KOPT-K1 (cell line): ENCODE measurements at regions not wholly inside any gene's neighbourhood (a gene's known extent, or its start where the extent isn't known, plus 50 kb on each side); places are given as distances from the start of the nearest gene placed in this dataset.

Experiments
- H3K27ac ChIP-seq: fragments of 200-600 bp; sonication (generic); 2 replicates; pipeline ENCODE4 v1.5.1; 2016; ENCODE audit warnings: antibody characterized with exemption, mild to moderate bottlenecking, low read depth, low read length; ENCODE audit not compliant: poor library complexity, severe bottlenecking
- H3K36me3 ChIP-seq: fragments of 200-600 bp; sonication (generic); 2 replicates; pipeline ENCODE4 v1.5.1; 2017; ENCODE audit warnings: antibody characterized with exemption, mild to moderate bottlenecking, low read length, moderate library complexity; ENCODE audit not compliant: insufficient read depth
- H3K9me3 ChIP-seq: fragments of 200-600 bp; sonication (generic); 2 replicates; pipeline ENCODE4 v1.5.1; 2017; ENCODE audit warnings: antibody characterized with exemption, low read length, mild to moderate bottlenecking; ENCODE audit not compliant: insufficient read depth, poor library complexity, severe bottlenecking

GRCh38 chr6:109237077-109237985 lies 142.0 kb downstream of the CEP57L1 start:
- Histone ChIP-seq H3K9me3 (no peaks in the 10 kb centered on the region), H3K36me3 (no peaks in the 10 kb centered on the region), H3K27ac (no peak overlapping the region)

GRCh38 chr6:109236115-109237076 lies 141.1 kb downstream of the CEP57L1 start:
- no peaks in the 10 kb centered on the region for H3K36me3 ChIP-seq
- H3K9me3 ChIP-seq, result no peaks in the 10 kb centered on the region
- no peak overlapping the region for H3K27ac ChIP-seq

GRCh38 chr6:109235481-109236038 lies 140.3 kb downstream of the CEP57L1 start:
- Histone ChIP-seq H3K27ac (no peak overlapping the region), H3K36me3 (no peaks in the 10 kb centered on the region), H3K9me3 (no peaks in the 10 kb centered on the region)

GRCh38 chr6:109230453-109230852 lies 135.1 kb downstream of the CEP57L1 start:
- Histone ChIP-seq H3K36me3 (no peaks in the 10 kb centered on the region), H3K27ac (no peak overlapping the region), H3K9me3 (no peaks in the 10 kb centered on the region)

GRCh38 chr6:109229536-109229935 lies 134.2 kb downstream of the CEP57L1 start:
- no peak overlapping the region for H3K27ac ChIP-seq
- H3K36me3 ChIP-seq, result no peaks in the 10 kb centered on the region

GRCh38 chr6:109227646-109228045 lies 132.3 kb downstream of the CEP57L1 start:
- Histone ChIP-seq H3K9me3 (no peaks in the 10 kb centered on the region), H3K27ac (no peak overlapping the region), H3K36me3 (no peaks in the 10 kb centered on the region)

More at GRCh38 chr6:109229536-109229935, 134.2 kb downstream of the CEP57L1 start:
- H3K9me3 ChIP-seq, result no peaks in the 10 kb centered on the region

GRCh38 chr6:109226353-109226752 lies 131.0 kb downstream of the CEP57L1 start:
- Histone ChIP-seq H3K9me3 (no peaks in the 10 kb centered on the region), H3K36me3 (no peaks in the 10 kb centered on the region), H3K27ac (no peak overlapping the region)

- no peaks in the 10 kb centered on the region for H3K36me3 ChIP-seq
- no peaks in the 10 kb centered on the region for H3K9me3 ChIP-seq
- H3K27ac ChIP-seq, result no peak overlapping the region
These were observed 130.6 kb downstream of the CEP57L1 start for GRCh38 chr6:109225946-109226345.

- Histone ChIP-seq H3K36me3 (no peaks in the 10 kb centered on the region), H3K9me3 (no peaks in the 10 kb centered on the region), H3K27ac (no peak overlapping the region)
These were observed 129.7 kb downstream of the CEP57L1 start for GRCh38 chr6:109224994-109225393.

GRCh38 chr6:109224107-109224875 lies 129.0 kb downstream of the CEP57L1 start:
- Histone ChIP-seq H3K36me3 (no peaks in the 10 kb centered on the region), H3K27ac (no peak overlapping the region), H3K9me3 (no peaks in the 10 kb centered on the region)

- H3K9me3 ChIP-seq, result no peaks in the 10 kb centered on the region
These were observed 127.5 kb downstream of the CEP57L1 start for GRCh38 chr6:109222848-109223247.

GRCh38 chr6:109221543-109222195 lies 126.4 kb downstream of the CEP57L1 start:
- H3K9me3 ChIP-seq, result no peaks in the 10 kb centered on the region
- H3K27ac ChIP-seq, result no peak overlapping the region
- no peaks in the 10 kb centered on the region for H3K36me3 ChIP-seq

More at GRCh38 chr6:109222848-109223247, 127.5 kb downstream of the CEP57L1 start:
- Histone ChIP-seq H3K27ac (no peak overlapping the region), H3K36me3 (no peaks in the 10 kb centered on the region)
